Stimulated activated CD4-positive, alpha-beta T cell treated with anti-CD3 and anti-CD28 coated beads, Interleukin-15, amount 100 ng/mL, for 1 hour (primary cell): ENCODE measurements at regions not wholly inside any gene's neighbourhood (a gene's known extent, or its start where the extent isn't known, plus 50 kb on each side); places are given as distances from the start of the nearest gene placed in this dataset.

ENCODE experiments used
- DNase-seq, 2 donors: peaks; one replicate each; pipeline ENCODE4 v3.0.0-alpha.2; 2020; ENCODE audit warnings: low read depth in 1 of 2, low spot score in 1 of 2

DNA sequence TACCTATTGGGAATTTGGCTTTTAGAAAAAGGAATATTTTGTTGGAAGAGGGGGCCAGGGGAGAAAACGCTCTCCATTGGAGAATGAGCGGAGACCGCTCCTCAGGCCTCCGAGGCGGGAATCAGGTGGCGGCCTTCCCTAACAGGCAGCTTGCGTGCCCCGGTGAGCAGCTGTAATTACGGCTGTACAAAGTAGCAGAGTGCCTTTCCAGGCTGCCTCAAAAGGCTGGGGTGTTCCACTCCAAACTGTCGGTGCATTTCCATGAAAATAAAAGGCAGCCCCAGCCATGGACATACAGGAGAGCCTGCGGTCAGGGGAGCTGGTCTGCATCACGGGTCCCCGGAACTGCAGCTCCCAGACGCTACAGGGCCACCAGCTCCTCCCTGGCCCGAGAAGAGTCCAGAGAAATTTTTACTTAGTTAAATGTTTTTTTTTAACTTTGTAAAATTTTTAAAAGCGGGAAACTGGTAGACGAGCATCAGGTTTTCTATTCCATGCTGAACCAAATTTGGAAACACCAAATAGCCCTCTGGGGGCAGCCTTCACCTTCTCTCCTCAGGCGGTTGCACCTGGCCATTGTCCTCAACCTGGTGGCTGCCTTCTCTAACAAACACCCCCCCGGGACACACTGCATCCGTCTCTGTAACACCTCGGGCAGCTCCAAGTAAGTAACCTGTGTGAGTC is 209.3 kb upstream of the SALL3 start:
- DNase-seq: no peak

DNA sequence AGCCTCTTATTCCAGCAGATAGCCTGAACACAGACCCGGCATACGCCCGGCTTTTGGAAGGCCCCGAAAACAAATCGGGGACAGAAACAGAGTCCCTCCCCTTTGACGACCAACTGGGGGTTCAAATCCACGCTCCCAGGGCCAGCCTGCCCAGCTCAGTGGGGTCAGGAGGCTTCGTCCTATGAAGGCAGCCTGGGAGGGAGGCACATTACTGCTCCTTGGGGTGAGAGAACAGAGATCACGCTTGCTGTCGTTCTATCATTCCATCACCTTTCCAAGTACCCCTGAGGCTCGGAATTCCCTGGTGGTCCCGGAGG is 208.8 kb upstream of the SALL3 start:
- no peak for DNase-seq

DNA sequence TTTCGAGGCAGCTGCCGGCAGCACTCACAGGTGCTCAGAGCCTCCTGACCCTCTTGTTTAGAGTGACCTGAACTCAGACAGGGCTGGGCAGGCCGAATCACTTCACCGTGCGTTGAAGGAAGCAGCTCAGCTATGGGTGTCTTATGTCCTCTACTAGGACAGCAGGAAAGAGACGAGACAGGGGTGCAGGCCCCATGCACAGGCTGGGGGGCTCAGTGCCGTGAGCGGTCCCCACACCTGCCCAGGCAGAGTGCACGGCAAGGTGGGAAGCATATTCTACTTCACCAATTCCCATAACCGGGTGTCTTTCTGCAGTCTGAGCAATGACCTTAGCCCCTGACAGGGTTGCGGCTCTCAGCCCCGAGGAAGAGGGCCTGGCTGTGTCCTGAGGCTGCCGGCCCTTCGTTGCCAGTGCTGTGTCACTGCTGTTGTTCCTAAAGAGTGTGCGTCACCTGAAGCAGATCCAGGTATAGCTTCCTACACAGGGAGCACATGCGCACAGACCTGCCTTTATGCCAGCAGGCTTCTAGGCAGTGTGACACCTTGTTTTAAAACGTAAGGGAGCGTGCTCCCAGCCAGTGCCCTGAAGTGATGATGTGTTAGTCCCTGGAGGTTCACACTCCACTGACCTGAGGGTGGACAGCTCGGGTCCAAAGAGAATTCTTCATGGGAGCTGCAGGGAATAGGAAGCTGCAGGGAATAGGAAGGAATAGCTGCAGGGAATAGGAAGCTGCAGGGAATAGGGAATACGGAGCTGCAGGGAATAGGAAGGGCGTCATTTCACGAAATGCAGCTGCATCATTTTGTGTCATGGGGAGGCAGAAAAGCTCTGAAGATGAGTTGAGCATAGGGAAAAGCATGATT is 207.9 kb upstream of the SALL3 start:
- no peak for DNase-seq

DNA sequence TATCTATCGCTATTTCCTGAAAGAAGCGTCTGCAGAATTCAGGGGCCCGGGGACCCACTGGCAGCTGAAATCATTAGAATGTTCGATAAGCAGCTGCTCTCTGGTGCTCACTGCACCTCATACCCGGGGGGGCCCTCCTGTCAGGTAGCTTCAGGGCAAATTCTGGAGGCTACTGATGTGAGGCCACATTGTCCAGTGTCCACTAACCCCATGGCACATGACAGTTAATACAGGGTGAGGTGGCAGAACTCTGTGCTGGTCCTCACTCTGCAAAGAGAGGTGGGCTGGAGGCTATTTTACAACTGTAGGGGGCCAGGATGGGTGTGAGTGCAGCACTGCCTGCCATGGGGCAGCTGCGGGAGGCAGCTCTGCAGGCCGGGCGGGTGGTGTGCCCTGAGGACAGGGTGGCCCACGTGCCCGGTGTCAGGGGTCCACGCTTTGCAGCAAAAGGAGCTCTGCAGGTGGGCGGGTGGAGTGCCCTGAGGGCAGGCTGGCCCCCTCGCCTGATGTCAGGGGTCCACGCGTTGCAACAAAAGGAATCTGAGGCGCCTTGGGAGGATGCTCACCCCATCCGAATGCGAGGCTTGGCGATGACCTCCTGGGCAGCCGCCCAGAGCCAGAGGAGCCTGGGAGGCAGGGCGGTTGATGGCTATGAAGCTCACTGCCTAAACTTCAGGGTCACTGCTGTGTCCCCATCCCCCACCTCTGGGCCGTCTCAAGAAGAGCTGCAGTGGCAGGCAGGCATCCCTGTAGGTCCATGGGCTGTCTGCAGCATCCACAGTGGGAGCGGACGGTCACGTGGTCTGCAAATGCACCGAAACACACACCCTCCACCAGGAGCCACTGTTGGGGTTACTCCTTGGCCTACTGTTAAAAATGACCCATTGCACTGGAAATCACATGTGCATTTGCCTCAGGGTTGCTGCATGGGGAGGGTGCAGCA is 207.0 kb upstream of the SALL3 start:
- DNase-seq: no peak

DNA sequence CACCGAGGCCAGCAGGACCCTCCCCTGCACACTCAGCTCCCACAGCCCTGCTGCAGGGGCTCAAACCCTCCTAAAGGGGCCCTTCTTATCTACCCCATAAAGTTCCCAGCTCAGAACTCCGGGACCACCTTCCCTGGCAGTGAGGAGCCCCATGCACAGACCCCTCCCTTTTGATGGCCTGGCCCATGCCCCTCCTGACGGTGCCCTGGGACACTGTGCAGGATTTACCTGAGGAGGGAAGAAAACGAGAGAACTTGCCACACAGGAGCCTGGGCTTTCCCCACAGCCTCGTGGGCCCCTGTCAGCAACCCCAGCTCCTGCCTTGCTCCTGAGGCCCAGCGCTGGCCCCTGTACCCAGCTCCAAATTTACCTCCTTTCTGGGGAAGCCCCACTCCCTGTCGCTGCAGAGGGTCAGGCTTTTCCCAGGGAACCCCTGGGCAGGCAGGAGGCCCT is 206.3 kb upstream of the SALL3 start:
- no peak for DNase-seq

DNA sequence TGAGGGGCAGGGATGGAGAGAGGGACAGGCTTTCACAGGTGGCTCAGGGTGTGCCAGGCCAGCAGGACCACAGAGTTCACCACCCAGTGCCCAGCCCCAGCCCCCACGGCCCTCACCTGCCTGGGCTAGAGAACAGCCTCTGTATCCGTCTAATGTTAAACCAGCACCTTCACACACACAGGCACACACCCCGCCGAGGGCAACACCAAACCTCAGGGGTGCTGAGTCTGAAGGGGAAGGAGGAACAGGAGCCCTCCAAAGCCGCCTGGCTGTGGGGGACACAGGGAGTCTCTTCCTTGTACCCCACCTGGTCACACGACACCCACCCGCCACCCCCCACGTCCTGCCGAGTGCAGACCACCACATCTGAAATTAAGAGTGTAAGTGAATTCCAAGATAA is 205.8 kb upstream of the SALL3 start:
- no peak for DNase-seq

DNA sequence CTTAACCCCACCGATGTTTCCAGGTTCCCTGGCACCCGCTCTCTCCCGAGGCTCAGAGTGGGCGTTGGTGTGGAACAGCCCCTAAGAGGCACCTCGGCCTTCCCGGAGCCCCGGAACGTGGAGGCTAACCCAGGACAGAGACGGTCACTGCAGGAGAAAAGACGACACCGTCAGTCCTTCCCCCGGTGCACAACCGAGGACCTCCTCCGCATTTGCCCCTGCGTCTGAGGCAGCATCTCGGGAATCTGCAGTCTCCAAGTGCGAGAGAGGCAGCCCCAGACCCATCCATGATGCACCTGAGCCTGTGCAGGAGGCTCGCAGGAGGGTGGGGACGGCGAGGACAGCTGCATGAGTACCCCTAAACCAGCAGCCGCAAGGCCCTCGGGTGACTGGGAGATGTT is 204.9 kb upstream of the SALL3 start:
- no peak for DNase-seq

DNA sequence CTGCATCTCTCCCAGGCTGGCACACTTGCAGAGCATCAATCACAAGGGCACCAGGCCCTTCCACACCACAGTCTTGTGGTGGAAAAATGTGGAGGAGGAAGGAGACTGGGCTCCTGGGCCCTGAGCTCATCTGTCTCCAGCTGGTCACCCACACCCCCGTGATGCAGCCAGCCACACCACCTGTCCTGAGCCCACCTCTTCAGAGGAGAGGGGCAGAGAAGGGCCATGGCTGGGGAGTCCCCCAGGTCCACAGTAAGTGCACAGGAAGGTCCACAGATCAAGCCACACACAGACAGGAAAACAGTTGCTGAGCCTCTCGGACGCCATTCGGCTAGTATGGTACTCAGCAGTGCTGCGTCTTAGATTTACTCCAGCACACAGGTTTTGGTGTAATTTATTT is 203.5 kb upstream of the SALL3 start:
- no peak for DNase-seq

DNA sequence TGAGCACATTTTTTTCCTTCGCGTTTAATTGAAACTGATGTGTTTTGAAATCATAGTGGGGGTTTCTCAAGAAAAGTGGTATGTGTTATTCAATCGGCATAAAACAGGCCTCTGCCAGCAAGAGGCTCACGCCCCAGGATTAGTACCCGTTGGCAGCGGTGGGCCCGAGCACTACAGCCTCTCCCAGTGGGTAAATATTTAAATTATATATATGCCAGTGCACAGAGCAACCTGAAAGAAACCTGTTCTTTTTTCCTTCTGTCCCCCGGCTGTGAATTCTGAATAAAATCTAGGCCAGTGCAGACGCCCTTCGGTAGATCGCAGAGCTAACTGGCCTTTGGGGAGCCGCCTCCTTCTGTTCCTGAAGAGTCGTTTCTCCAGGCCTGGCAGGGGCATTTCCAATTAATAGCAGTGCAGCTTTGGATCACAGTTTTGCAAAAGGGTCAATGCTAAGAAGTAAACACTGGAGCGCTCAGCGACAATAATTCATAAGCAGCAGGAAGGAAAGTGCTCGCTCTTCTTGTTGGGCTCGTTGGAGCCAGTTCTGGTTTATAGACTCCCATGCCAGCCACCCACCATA is 202.8 kb upstream of the SALL3 start:
- DNase-seq: no peak

DNA sequence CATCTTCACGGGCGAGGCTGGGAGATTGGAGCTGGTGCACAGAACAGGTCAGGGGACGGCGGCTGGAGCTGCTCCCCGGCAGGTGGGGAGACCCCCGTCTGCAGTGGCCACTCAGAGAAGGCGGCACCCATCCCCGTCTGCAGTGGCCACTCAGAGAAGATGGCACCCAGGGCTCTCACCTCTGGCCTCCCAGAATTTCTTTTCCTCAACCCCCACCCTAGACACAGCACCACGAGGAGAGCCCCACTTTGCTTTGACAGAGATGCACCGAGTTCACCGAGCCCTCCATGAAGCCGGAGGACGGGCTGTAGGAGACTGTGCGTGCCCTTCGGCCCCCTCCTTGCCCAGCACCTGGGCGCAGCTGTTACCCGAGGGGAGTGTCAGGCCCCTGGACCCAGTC is 201.6 kb upstream of the SALL3 start:
- no peak for DNase-seq

DNA sequence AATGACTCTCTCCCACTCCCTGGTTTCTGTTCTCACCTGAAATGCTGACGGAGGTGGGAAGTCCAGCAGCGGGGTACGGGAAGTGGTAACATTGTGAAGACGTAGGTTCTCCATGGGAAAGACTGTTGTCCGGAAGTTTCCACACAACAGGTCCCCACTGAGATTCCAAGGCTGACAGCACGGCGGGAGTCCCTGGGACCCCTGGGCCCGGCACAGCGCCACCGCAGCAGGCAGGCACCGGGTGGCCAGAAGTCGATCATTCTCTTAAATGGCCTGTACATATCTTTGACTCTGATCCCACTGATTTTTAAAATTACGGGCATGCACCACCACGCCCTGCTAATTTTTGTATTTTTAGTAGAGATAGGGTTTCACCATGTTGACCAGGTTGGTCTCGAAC is 201.0 kb upstream of the SALL3 start:
- DNase-seq: no peak

DNA sequence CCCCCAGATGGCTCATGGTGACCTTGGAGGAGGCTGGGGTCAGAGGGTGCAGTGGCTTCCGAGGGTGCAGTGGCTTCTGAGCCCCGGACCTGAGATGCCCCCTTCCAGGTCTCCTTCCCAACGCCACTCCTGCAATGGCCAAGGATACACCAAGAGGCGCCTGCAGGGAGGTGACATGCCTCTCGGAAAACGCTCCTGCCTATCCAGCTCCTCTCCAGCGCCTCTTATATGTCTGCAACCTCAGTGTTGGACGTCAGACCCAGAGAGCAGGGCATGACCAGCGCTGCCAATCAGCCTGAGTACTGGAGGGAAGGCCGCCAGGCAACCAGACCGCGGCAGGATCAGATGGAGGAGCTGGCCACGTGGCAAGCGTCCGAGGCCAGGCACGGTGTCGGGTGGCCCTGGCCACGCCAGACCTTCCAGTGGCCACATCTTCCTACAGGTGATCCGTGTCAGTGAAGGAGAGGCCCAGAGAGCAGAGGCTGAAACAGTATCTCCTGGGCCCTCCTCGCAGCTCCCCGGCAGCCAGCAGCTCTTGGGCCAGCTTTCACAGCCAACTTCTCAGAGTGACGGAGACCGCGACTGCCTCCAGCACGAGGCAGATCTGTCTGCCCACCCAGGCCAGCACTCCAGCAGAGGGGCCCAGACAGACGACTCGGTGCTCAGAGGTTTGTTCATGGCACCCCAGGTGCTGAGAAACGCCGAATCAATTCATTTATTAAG is 199.5 kb upstream of the SALL3 start:
- DNase-seq: no peak

DNA sequence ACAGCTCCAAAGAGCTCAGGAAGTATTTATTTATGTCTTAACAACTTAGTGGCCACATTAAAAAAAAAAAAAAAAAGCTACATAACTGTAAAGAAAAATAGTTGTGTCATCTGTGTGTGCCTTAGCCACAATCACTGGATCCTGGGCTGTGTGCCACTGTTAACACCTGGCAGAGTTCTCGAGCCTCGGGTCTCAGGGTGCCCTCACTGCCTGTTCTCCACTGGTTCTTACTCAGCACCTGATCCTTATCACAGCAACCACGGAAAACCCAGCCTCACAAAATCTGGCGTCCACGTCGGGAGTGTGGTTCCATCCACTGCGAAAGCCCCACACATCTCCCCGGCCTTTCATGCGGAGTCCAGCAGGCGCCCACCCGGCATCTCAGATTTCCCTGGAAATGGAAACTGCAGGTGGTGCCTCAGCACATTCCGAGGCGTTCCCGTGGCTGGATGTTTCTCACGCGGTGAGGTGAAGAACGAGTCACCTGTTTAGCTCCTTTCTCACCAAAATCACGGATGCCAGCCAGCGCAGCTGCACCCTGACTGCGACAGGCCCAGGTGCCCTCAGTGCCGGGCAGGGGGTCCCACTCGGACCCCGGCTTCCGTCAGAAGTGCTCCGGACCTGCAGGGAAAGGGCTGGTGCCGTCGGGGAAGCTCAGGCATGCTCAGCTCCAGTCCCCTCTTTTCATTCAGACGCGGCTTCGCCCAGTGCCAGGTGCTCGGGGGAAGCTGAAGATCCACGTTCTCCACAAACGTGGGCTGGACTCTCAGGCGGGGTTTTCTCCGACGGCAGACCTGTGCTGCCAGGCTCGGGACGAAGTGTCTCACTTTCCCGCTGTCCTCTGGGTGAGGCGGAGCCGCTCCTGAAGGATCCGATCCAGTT is 198.7 kb upstream of the SALL3 start:
- no peak for DNase-seq

DNA sequence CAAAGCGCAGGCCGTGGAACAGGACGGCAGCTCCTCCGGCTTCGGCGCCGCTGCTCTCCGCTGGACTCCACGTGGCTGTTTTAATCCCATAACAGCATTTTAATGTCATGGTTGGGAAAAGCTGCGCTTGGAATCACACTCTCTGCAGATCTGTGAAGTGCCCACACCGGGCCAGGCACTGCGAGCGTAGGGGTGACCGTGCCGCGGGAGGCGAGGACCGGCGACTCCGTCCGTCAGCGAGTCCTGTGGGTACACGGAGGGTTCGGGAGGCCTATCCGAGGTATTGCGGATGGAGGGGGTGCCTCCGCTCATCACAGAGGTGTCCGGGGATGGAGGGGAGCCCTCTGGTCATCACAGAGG is 198.0 kb upstream of the SALL3 start:
- no peak for DNase-seq

DNA sequence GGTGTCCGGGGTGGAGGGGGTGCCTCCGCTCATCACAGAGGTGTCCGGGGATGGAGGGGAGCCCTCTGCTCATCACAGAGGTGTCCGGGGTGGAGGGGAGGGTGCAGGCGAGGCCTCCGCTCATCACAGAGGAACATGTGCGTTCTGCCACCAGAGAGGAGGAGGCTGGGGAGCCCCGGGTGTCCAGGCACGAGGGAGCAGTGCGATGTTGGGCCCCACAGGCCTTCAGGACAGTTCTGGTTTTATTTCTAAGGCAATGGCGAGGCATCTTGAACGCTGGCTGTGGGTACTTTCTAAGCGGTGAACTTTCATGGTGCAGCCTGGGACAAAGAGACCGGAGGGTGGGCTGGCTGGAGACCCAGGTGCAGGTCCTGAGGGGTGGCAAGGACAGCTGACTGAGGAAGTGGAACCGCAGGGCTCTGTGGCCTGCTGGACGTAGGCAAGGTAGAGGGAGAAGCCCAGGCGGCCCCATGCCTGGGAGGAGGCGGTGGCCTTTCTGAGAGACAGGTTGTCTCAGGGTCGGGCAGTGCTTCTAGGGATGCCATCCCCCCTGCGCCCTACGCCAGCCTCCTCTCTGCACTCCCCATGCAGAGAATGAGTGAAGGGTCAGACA is 196.6 kb upstream of the SALL3 start:
- no peak for DNase-seq

DNA sequence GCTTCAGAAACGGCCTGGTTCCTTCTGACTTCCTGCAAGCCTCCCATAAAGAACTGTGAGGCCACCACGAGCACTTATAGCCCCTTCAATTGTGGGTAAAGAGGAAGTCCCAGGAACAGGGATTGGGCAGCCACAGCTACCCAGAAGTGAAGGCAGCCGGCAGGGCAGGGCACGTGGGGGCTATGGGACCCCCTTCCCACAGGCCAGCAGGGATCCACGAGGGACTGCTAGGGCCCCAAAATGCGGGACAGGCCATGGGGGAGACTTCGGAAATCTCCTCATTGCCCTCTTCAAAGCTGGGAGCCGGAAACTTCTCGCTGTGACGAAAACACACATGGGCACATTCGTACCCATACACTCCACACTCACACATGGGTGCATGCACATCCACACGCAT is 196.1 kb upstream of the SALL3 start:
- no peak for DNase-seq

DNA sequence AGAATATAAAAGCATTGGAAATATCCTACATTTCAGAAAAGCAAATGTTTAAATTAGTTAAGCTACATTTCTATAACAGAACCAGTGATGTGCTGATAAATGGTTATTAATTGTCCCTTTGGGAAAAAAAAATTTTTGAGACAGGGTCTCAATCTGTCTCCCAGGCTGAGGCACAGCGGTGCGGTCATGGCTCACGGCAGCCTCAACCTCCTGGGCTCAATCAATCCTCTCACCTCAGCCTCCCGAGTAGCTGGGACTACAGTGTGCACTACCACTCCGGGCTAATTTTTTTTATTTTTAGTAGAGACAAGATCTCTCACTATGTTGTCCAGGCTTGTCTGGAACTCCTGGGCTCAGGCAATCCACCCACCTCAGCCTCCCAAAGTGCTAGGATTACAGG is 194.8 kb upstream of the SALL3 start:
- no peak for DNase-seq

DNA sequence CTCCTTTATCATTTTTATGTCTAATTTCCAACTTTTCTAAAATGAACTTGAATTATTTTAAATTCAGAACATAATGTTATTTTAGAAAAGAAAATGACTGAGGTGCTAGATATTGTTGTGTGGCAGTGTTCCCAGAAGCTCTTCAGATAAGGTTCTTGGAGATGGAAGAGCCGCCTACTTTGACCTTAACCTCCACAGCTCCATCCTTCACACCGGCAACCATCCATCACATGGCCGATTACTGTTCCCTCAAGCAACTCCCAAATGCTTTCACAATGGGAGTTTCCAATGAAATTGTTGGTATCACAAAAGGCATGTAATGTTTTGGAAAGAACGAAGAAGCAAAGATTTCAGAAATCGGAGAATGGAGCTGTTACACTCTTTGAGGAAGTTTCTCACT is 193.9 kb upstream of the SALL3 start:
- no peak for DNase-seq

DNA sequence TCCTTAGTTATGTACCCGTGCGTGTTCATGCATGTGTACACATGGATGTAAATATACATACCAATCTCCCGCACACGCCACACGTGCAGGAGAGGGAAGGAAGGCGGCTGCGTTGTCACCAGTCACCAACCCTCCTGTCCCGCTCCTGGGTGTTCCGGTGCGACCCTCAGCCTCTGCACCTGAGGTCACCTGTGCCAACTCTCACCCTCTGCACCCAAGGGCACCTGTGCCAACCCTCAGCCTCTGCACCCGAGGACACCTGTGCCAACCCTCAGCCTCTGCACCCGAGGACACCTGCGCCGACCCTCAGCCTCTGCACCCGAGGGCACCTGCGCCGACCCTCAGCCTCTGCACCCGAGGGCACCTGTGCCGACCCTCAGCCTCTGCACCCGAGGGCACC is 192.8 kb upstream of the SALL3 start:
- DNase-seq: no peak
